ENCODE measurements at regions not wholly inside any gene's neighbourhood (a gene's known extent, or its start where the extent isn't known, plus 50 kb on each side); places are given as distances from the start of the nearest gene placed in this dataset.

- TF ChIP-seq USF1 (IDR thresholded peaks at IDR 0.05) (no peak), TAF1 (IDR thresholded peaks at IDR 0.05; ENCODE audit: low read depth) (no peak), YY1 (IDR thresholded peaks at IDR 0.05; ENCODE audit: low read depth) (no peak), FOXM1 (IDR thresholded peaks at IDR 0.05; ENCODE audit: borderline replicate concordance, low read depth) (no peak), TCF12 (IDR thresholded peaks at IDR 0.05; ENCODE audit: low read depth) (no peak), EP300 (IDR thresholded peaks at IDR 0.05; ENCODE audit: borderline replicate concordance) (no peak), RAD21 (IDR thresholded peaks at IDR 0.05; ENCODE audit: low read depth) (no peak)
- TF ChIP-seq, protein P1, sequence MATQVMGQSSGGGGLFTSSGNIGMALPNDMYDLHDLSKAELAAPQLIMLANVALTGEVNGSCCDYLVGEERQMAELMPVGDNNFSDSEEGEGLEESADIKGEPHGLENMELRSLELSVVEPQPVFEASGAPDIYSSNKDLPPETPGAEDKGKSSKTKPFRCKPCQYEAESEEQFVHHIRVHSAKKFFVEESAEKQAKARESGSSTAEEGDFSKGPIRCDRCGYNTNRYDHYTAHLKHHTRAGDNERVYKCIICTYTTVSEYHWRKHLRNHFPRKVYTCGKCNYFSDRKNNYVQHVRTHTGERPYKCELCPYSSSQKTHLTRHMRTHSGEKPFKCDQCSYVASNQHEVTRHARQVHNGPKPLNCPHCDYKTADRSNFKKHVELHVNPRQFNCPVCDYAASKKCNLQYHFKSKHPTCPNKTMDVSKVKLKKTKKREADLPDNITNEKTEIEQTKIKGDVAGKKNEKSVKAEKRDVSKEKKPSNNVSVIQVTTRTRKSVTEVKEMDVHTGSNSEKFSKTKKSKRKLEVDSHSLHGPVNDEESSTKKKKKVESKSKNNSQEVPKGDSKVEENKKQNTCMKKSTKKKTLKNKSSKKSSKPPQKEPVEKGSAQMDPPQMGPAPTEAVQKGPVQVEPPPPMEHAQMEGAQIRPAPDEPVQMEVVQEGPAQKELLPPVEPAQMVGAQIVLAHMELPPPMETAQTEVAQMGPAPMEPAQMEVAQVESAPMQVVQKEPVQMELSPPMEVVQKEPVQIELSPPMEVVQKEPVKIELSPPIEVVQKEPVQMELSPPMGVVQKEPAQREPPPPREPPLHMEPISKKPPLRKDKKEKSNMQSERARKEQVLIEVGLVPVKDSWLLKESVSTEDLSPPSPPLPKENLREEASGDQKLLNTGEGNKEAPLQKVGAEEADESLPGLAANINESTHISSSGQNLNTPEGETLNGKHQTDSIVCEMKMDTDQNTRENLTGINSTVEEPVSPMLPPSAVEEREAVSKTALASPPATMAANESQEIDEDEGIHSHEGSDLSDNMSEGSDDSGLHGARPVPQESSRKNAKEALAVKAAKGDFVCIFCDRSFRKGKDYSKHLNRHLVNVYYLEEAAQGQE (IDR thresholded peaks at IDR 0.05; ENCODE audit: low read depth): no peak
- TF ChIP-seq, protein P2, sequence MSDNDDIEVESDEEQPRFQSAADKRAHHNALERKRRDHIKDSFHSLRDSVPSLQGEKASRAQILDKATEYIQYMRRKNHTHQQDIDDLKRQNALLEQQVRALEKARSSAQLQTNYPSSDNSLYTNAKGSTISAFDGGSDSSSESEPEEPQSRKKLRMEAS (IDR thresholded peaks at IDR 0.05): no peak
These were observed 454.5 kb upstream of the PCDH7 start for GRCh38 chr4:30265716-30266115.

Data from Ishikawa (cell line).